Endothelial cell of umbilical vein (primary cell): ENCODE measurements at regions not wholly inside any gene's neighbourhood (a gene's known extent, or its start where the extent isn't known, plus 50 kb on each side); places are given as distances from the start of the nearest gene placed in this dataset.

Experiments used
- BruUV-seq: library from RNA; stranded (reverse); fragments of 400-500 nt; replicated peaks from 2 replicates; lab custom pipeline; 2021; lab: Mats Ljungman, UMichigan
- CTCF ChIA-PET: fragments of 300-600, 350-600 bp; sonication (Branson Sonifier 250); formaldehyde crosslinking; loops from one replicate; lab custom pipeline; 2021; ENCODE audit warnings: antibody characterized with exemption, inconsistent platforms; lab: Charles Lee
- POLR2A ChIA-PET: fragments of 300-600, 350-600 bp; sonication (Branson Sonifier 250); formaldehyde crosslinking; loops from one replicate; lab custom pipeline; 2021; ENCODE audit warnings: antibody characterized with exemption, inconsistent platforms; lab: Charles Lee
- DNase-seq: peaks from one replicate; pipeline ENCODE4 v3.0.0-alpha.2; 2011; ENCODE audit warnings: low read depth, low spot score
- FAIRE-seq: peaks from 2 replicates; lab custom pipeline; 2011; peaks lifted over from hg19 to GRCh38; lab: Jason Lieb, UNC
- H2AFZ ChIP-seq: 2 replicates; pipeline ENCODE4 v1.6.0; 2012; ENCODE audit warnings: low read depth, low read length, control low read depth, inconsistent platforms
- H3K27ac ChIP-seq: 2 replicates; pipeline ENCODE4 v1.5.1; 2011; ENCODE audit warnings: low read depth, mild to moderate bottlenecking, control low read depth, low read length, moderate library complexity; ENCODE audit not compliant: insufficient read depth
- H3K27me3 ChIP-seq, 2 experiments: 2 replicates each; pipeline versions ENCODE4 v1.6.0 to v1.6.1; 2011; ENCODE audit warnings: low read length in 2 of 2, mixed read lengths in 1 of 2; ENCODE audit not compliant: control insufficient read depth in 2 of 2, insufficient read depth in 2 of 2
- H3K36me3 ChIP-seq, 2 experiments: 2 replicates in 1 of 2; 3 replicates in 1 of 2; pipeline ENCODE4 v1.5.1; 2011; ENCODE audit warnings: low read length in 2 of 2, mild to moderate bottlenecking in 1 of 2, moderate library complexity in 1 of 2; ENCODE audit not compliant: control insufficient read depth in 2 of 2, insufficient read depth in 2 of 2; ENCODE audit errors: extremely low read depth in 1 of 2
- H3K4me1 ChIP-seq: 3 replicates; pipeline ENCODE4 v1.5.1; 2011; ENCODE audit warnings: mild to moderate bottlenecking, low read length; ENCODE audit not compliant: control insufficient read depth, insufficient read depth; ENCODE audit errors: extremely low read depth
- H3K4me2 ChIP-seq: 2 replicates; pipeline ENCODE4 v1.6.1; 2011; ENCODE audit warnings: low read length, control low read depth, mixed read lengths; ENCODE audit not compliant: insufficient read depth
- H3K4me3 ChIP-seq, 3 experiments: fragments of 200-600 bp in 1 of 3; sonication (generic), shearing (Covaris generic) in 1 of 3; replicated peaks in 1 of 3; 2 replicates each; pipeline ENCODE4 v1.5.1; 2011 to 2016; ENCODE audit warnings: control low read depth in 3 of 3, low read length in 3 of 3, mild to moderate bottlenecking in 2 of 3, inconsistent platforms in 1 of 3, low read depth in 1 of 3, moderate library complexity in 1 of 3; ENCODE audit not compliant: insufficient read depth in 1 of 3
- H3K79me2 ChIP-seq: 2 replicates; pipeline ENCODE4 v1.6.0; 2012; ENCODE audit warnings: low read length, inconsistent platforms; ENCODE audit not compliant: control insufficient read depth, insufficient read depth
- H3K9ac ChIP-seq: replicated peaks from 2 replicates; pipeline ENCODE3; 2011; ENCODE audit warnings: low read length, control low read depth; ENCODE audit not compliant: insufficient read depth; ENCODE audit errors: extremely low read depth
- H3K9me1 ChIP-seq: replicated peaks from 3 replicates; pipeline ENCODE4 v1.6.0; 2011; ENCODE audit warnings: mild to moderate bottlenecking, low read length; ENCODE audit not compliant: control insufficient read depth, insufficient read depth; ENCODE audit errors: extremely low read depth
- H3K9me3 ChIP-seq: replicated peaks from 2 replicates; pipeline ENCODE4 v1.5.1; 2012; ENCODE audit warnings: low read length, inconsistent platforms; ENCODE audit not compliant: control insufficient read depth, insufficient read depth
- H4K20me1 ChIP-seq: replicated peaks from 2 replicates; pipeline ENCODE3; 2011; ENCODE audit warnings: mild to moderate bottlenecking, low read length; ENCODE audit not compliant: control insufficient read depth, insufficient read depth; ENCODE audit errors: extremely low read depth
- CTCF ChIP-seq, 2 donors: IDR thresholded peaks; 1 replicate in 1 of 2; 2 replicates in 1 of 2; pipeline ENCODE4 v1.5.1; 2011; ENCODE audit warnings: low read length in 2 of 2, mild to moderate bottlenecking in 2 of 2, moderate library complexity in 2 of 2, control low read depth in 1 of 2, inconsistent platforms in 1 of 2, low read depth in 1 of 2; ENCODE audit not compliant: insufficient read depth in 1 of 2; ENCODE audit errors: extremely low read depth in 1 of 2
- EZH2 ChIP-seq: IDR thresholded peaks from 2 replicates; pipeline ENCODE4 v1.6.1; 2012; ENCODE audit warnings: borderline replicate concordance, low read depth, mild to moderate bottlenecking, moderate library complexity, low read length, inconsistent platforms; ENCODE audit not compliant: severe bottlenecking
- FOS ChIP-seq: IDR thresholded peaks from 2 replicates; pipeline ENCODE4 v1.6.1; 2011; ENCODE audit warnings: mild to moderate bottlenecking, low read length, moderate library complexity, borderline replicate concordance; ENCODE audit not compliant: insufficient read depth
- GATA2 ChIP-seq: IDR thresholded peaks from 2 replicates; pipeline ENCODE4 v1.7.0; 2011; ENCODE audit warnings: low read depth, mild to moderate bottlenecking, moderate library complexity, mixed read lengths, low read length; ENCODE audit not compliant: insufficient read length, insufficient read depth
- JUN ChIP-seq: IDR thresholded peaks from 2 replicates; pipeline ENCODE4 v1.6.1; 2011; ENCODE audit warnings: borderline replicate concordance, low read depth; ENCODE audit not compliant: insufficient read length, insufficient read depth
- MAX ChIP-seq: IDR thresholded peaks from 2 replicates; pipeline ENCODE4 v1.6.1; 2011; ENCODE audit not compliant: insufficient read depth, insufficient read length
- MYC ChIP-seq: IDR thresholded peaks from one replicate; pipeline ENCODE4 v1.6.1; 2011; ENCODE audit warnings: mild to moderate bottlenecking, low read depth, low read length
- POLR2A ChIP-seq: IDR thresholded peaks from 2 replicates; pipeline ENCODE4 v1.6.1; 2012; ENCODE audit warnings: low read depth, mild to moderate bottlenecking, control low read depth, low read length
- POLR2AphosphoS5 ChIP-seq: IDR thresholded peaks from 2 replicates; pipeline ENCODE4 v1.6.1; 2012; ENCODE audit warnings: low read depth, mild to moderate bottlenecking, control low read depth, low read length, moderate library complexity; ENCODE audit not compliant: insufficient read depth
- dilution Hi-C: fragments of 300-500 bp; cut with MboI; formaldehyde crosslinking; loops from one replicate; pipeline ENCODE4 v1.15.0; 2019; ENCODE audit warnings: low sequenced_read_pairs; ENCODE audit not compliant: extremely low pct_ligation_motif_present
- intact Hi-C: fragments of 100-400 bp; cut with micrococcal nuclease; formaldehyde crosslinking; loops from one replicate; pipeline ENCODE4 v1.10.0; 2022

GRCh38 chr12:59182658-59183455, 262.6 kb upstream of the LRIG3 start:
- POLR2A ChIA-PET, result no interaction called here
- H3K79me2 ChIP-seq, result no peaks in the 10 kb centered on the region
- CTCF ChIA-PET, result interaction anchor here (1.2 kb wide), 1 partner anchor 18 kb away, joined by 8 read pairs; no protein-coding TSS in a partner anchor
- no peak for DNase-seq
- no peak for FAIRE-seq
- H3K4me2 ChIP-seq, result no peak overlapping the region
- no peak overlapping the region for H3K27ac ChIP-seq
- no peaks in the 10 kb centered on the region for H3K36me3 ChIP-seq
- no peaks in the 10 kb centered on the region for H4K20me1 ChIP-seq
- no peaks in the 10 kb centered on the region for H3K4me1 ChIP-seq
- dilution Hi-C loops, result no loop called here
- no peaks in the 10 kb centered on the region for H3K9me1 ChIP-seq
- H3K4me3 ChIP-seq, result no peak overlapping the region
- peaks cover 2 to 5% of the 10 kb centered on the region in 2 experiments for H3K27me3 ChIP-seq
- intact Hi-C loops, result no loop called here
- TF ChIP-seq POLR2AphosphoS5, result no peak
- TF ChIP-seq CTCF (IDR thresholded peaks at IDR 0.05; ENCODE audit: extremely low read depth in 1 of 2, insufficient read depth in 1 of 2, low read depth in 1 of 2, low read length in 2 of 2), result no peak
- TF ChIP-seq MAX, result no peak
- H3K9ac ChIP-seq, result no peak overlapping the region
- no TSS peak for BruUV-seq
- H3K9me3 ChIP-seq, result no peaks in the 10 kb centered on the region
- no peak overlapping the region for H2AFZ ChIP-seq

GRCh38 chr12:59182191-59182590, 261.9 kb upstream of the LRIG3 start:
- H4K20me1 ChIP-seq, result no peaks in the 10 kb centered on the region
- no TSS peak for BruUV-seq
- intact Hi-C loops (no loop called here), dilution Hi-C loops (no loop called here)
- peaks cover 2 to 3% of the 10 kb centered on the region in 2 experiments for H3K27me3 ChIP-seq
- no peak overlapping the region for H3K27ac ChIP-seq
- no peak for TF ChIP-seq EZH2
- TF ChIP-seq GATA2, result no peak
- no peak for TF ChIP-seq POLR2A
- TF ChIP-seq FOS, result no peak
- TF ChIP-seq JUN, result no peak
- TF ChIP-seq MYC, result no peak
- no peak for TF ChIP-seq POLR2AphosphoS5
- no peak for TF ChIP-seq MAX
- no peak for TF ChIP-seq CTCF (IDR thresholded peaks at IDR 0.05; ENCODE audit: extremely low read depth in 1 of 2, insufficient read depth in 1 of 2, low read depth in 1 of 2, low read length in 2 of 2)
- FAIRE-seq (no peak), DNase-seq (no peak)
- no peak overlapping the region for H3K4me2 ChIP-seq
- no peak overlapping the region for H3K9ac ChIP-seq
- H3K4me1 ChIP-seq, result no peaks in the 10 kb centered on the region
- H3K9me3 ChIP-seq, result no peaks in the 10 kb centered on the region
- no peak overlapping the region for H3K4me3 ChIP-seq
- H3K79me2 ChIP-seq, result no peaks in the 10 kb centered on the region
- CTCF ChIA-PET, result interaction anchor here (1.2 kb wide), 1 partner anchor 17 kb away, joined by 8 read pairs; no protein-coding TSS in a partner anchor
- POLR2A ChIA-PET, result no interaction called here
- H3K9me1 ChIP-seq, result no peaks in the 10 kb centered on the region
- no peaks in the 10 kb centered on the region for H3K36me3 ChIP-seq
- no peak overlapping the region for H2AFZ ChIP-seq
